Islet of Langerhans (tissue), 1 donor: ENCODE measurements at regions not wholly inside any gene's neighbourhood (a gene's known extent, or its start where the extent isn't known, plus 50 kb on each side); places are given as distances from the start of the nearest gene placed in this dataset.
"Not testable (repeated sequence)": the region's sequence is repeated elsewhere in the genome, so short reads cannot be mapped to it uniquely, and the experiment has no call there.

ENCODE experiments used
- FAIRE-seq: peaks from one replicate; lab custom pipeline; 2011; peaks lifted over from hg19 to GRCh38; lab: Jason Lieb, UNC

DNA sequence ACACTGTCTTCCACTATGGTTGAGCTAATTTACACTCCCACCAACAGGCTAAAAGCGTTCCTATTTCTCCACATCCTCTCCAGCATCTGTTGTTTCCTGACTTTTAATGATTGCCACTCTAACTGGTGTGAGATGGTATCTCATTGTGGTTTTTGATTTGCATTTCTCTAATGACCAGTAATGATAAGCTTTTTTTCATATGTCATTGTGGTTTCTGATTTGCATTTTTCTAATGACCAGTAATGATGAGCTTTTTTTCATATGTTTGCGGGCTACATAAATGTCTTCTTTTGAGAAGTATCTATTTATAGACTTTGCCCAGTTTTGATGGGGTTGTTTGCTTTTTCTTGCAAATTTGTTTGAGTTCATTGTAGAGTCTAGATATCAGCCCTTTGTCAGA is 68.0 kb upstream of the RASA1 start:
- not testable (repeated sequence) for FAIRE-seq

DNA sequence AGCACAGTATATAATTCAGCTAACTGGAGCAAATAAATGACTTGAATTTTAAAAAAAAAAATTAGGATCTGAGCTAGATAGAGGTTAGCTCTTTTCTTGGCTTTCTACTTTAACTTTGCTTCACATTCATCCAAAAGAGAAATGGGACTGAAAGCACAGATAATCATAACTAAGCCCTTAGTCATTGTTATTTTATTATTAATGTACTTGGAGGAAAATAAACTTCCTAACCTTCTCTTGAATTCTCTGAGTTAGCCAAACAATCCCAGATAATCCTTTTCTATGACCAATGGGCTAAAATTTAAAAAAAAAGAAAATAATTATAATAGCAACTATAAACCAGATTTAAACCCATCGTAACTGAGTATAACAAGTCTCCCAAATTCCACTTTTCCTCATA is 57.6 kb upstream of the RASA1 start:
- FAIRE-seq: no peak

DNA sequence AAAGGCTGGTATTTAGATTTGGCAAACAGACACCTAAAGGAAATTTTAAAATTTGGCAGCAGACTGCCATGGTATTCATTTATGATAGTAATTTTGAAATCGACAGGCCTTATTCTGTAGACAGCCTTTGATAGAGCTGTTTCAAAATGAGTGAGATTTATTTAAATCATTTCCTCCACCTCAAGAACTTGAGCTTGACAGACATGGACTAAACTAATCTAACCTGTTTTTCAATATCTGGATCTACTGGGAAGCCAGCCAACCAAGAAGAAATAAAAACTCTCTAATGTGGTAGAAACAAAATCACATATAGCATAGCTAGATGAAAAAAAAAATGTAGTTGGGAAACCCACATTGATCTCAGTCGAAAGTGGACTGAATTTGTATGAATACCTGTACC is 56.9 kb upstream of the RASA1 start:
- no peak for FAIRE-seq

DNA sequence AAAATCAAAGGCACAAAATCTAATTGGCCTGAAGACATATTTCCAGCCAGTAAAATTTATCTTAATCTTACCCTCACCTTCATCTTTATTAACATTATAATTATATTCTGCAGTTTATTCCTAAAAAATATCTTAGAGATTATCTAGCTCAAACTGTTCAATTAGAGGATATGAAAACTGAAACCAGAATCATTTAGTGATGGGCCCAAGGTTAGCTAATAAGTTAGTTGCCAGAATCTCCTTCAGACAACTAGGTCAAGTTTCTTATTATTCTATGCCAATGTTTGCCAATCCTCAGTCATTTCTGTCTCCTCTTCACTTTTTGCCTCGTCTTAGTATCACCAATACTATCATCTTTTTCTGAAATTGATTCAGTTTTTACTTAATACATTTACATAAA is 56.0 kb upstream of the RASA1 start:
- FAIRE-seq: no peak

DNA sequence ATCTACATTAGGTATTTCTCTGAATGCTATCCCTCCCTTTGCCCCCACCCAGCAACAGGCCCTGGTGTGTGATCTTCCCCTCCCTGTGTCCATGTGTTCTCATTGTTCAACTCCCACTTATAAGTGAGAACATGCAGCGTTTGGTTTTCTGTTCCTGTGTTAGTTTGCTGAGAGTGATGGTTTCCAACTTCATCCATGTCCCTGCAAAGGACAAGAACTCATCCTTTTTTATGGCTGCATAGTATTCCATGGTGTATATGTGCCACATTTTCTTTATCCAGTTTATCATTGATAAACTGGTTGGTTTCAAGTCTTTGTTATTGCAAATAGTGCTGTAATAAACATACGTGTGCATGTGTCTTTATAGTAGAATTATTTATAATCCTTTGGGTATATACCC is 55.5 kb upstream of the RASA1 start:
- not testable (repeated sequence) for FAIRE-seq

DNA sequence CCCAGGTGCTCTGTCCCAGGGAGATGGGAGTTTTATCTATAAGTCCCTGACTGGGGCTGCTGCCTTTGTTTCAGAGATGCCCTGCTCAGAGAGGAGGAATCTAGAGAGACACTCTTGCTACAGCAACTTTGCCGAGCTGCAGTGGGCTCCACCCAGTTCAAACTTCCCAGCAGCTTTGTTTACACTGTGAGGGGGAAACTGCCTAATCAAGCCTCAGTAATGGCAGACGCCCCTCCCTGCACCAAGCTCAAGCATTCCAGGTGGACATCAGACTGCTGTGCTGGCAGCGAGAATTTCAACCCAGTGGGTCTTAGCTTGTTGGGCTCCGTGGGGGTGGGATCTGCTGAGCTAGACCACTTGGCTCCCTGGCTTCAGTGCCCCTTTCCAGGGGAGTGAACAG is 50.2 kb upstream of the RASA1 start:
- FAIRE-seq: not testable (repeated sequence)
